ENCODE measurements at regions not wholly inside any gene's neighbourhood (a gene's known extent, or its start where the extent isn't known, plus 50 kb on each side); places are given as distances from the start of the nearest gene placed in this dataset.

DNA sequence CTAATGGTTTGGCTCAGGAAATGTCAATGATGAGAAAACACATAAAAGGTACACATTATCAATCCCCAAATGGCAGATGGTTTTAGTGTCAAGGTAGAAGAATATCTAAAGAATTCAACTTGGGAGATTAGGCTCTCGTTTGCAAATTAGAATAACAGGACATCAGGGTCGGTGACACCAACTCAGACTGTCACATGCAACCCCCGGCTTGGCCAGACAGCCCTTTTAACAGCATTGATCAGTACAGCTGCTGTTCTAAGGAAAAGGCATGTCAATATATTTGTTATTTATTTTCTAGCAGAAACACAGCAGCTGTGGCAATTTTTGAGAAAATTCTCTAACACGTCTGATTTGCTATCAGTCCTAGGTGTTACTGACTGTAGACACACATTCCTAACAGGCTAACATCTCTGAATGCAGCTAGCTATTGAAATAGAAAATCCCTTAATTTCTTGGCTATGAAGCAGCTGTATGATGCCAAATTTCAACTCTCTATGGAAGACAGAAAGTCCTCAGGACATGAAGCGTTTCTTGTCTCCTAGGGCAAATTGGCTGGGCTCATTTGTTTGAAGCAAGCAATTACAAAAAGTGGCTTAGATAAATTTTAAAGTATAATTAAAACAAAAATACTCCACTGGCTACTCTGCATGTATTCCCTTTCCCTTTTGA lies 269.0 kb upstream of the CXXC4 start:
- H3K9me3 Mint-ChIP-seq (ENCODE audit: unreplicated experiment) = no peaks in the 10 kb centered on the region
- POLR2A ChIA-PET = no interaction called here

DNA sequence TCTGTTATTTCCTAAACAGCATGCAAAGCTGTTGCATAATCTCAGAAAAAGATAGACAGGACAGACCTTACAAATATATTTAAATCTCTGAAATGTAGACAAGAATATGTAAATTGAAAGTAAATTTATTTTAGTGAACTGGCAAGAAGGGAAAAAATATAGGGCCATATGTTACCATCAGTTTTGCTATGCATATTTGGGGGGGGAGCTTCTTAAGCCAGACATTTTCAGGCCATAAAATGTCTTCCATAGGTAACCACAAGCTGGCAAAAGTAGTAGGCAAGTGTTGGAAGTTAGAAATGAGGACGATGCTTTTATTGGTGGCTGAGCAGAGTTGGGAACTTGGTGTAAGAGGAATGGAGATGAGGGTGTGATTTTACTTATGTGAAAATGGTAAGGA lies 272.0 kb upstream of the CXXC4 start:
- Histone ChIP-seq H3K9me3 (no peaks in the 10 kb centered on the region), H3K27me3 (replicated peaks; ENCODE audit: control insufficient read depth, insufficient read depth, low read length) (no peaks in the 10 kb centered on the region), H3K4me3 (ENCODE audit: low read depth, low read length) (no peak overlapping the region), H3K4me1 (no peaks in the 10 kb centered on the region), H3K36me3 (ENCODE audit: control insufficient read depth, insufficient read depth, low read length) (no peaks in the 10 kb centered on the region)
- BruUV-seq (replicated peaks) = no TSS peak
- TF ChIP-seq, protein P1, sequence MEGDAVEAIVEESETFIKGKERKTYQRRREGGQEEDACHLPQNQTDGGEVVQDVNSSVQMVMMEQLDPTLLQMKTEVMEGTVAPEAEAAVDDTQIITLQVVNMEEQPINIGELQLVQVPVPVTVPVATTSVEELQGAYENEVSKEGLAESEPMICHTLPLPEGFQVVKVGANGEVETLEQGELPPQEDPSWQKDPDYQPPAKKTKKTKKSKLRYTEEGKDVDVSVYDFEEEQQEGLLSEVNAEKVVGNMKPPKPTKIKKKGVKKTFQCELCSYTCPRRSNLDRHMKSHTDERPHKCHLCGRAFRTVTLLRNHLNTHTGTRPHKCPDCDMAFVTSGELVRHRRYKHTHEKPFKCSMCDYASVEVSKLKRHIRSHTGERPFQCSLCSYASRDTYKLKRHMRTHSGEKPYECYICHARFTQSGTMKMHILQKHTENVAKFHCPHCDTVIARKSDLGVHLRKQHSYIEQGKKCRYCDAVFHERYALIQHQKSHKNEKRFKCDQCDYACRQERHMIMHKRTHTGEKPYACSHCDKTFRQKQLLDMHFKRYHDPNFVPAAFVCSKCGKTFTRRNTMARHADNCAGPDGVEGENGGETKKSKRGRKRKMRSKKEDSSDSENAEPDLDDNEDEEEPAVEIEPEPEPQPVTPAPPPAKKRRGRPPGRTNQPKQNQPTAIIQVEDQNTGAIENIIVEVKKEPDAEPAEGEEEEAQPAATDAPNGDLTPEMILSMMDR (IDR thresholded peaks at IDR 0.05; ENCODE audit: insufficient read depth in 1 of 2, low read depth in 1 of 2, low read length in 1 of 2, severe bottlenecking in 1 of 2, unreplicated experiment in 1 of 2) = no peak
- H3K27me3 Mint-ChIP-seq (ENCODE audit: insufficient read depth, unreplicated experiment) = peaks cover 4% of the 10 kb centered on the region
- H3K4me3 Mint-ChIP-seq (ENCODE audit: unreplicated experiment) = no peak overlapping the region
- POLR2A ChIA-PET = no interaction called here
- no peaks in the 10 kb centered on the region for H3K9me3 Mint-ChIP-seq (ENCODE audit: unreplicated experiment)
- no peak overlapping the region for H3K27ac Mint-ChIP-seq (ENCODE audit: unreplicated experiment)
- no peaks in the 10 kb centered on the region for H3K4me1 Mint-ChIP-seq (ENCODE audit: low read depth, unreplicated experiment)
- DNase-seq = no peak
- CTCF ChIA-PET = no interaction called here
- intact Hi-C loops (cut with micrococcal nuclease; ENCODE audit: unreplicated experiment) = no loop called here
- H3K36me3 Mint-ChIP-seq (ENCODE audit: insufficient read depth, unreplicated experiment) = no peaks in the 10 kb centered on the region

More for the DNA sequence above, 269.0 kb upstream of the CXXC4 start:
- Mint-ChIP-seq H3K27me3 (ENCODE audit: insufficient read depth, unreplicated experiment) (peaks cover 4% of the 10 kb centered on the region), H3K36me3 (ENCODE audit: insufficient read depth, unreplicated experiment) (no peaks in the 10 kb centered on the region), H3K4me3 (ENCODE audit: unreplicated experiment) (no peak overlapping the region), H3K27ac (ENCODE audit: unreplicated experiment) (no peak overlapping the region), H3K4me1 (ENCODE audit: low read depth, unreplicated experiment) (no peaks in the 10 kb centered on the region)
- Histone ChIP-seq H3K4me1 (no peaks in the 10 kb centered on the region), H3K9me3 (no peaks in the 10 kb centered on the region), H3K27me3 (replicated peaks; ENCODE audit: control insufficient read depth, insufficient read depth, low read length) (no peaks in the 10 kb centered on the region), H3K4me3 (ENCODE audit: low read depth, low read length) (no peak overlapping the region), H3K36me3 (ENCODE audit: control insufficient read depth, insufficient read depth, low read length) (no peaks in the 10 kb centered on the region)
- no peak for DNase-seq
- no TSS peak for BruUV-seq (replicated peaks)
- TF ChIP-seq, protein P1 (IDR thresholded peaks at IDR 0.05; ENCODE audit: insufficient read depth in 1 of 2, low read depth in 1 of 2, low read length in 1 of 2, severe bottlenecking in 1 of 2, unreplicated experiment in 1 of 2) = no peak
- intact Hi-C loops (cut with micrococcal nuclease; ENCODE audit: unreplicated experiment) = no loop called here
- CTCF ChIA-PET = no interaction called here

DNA sequence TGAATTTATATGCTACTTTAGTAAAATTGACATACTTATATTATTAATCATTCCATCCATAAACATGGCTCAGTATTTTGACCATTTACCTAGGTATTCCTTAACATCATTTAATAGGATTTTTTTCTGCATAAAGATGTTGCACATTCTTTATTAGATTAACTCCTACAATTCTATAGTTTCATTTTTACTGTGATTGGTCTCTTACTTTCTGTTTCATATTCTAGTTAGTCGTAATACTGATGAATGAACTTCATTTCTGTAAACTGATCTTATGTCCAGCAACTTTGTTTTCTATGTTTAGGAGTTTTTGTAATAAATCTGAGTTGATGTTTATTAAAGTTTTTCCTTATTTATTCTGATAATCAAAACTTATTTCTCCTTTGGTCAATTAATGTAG lies 278.2 kb upstream of the CXXC4 start:
- Histone ChIP-seq H3K4me3 (ENCODE audit: low read depth, low read length) (no peak overlapping the region), H3K4me1 (no peaks in the 10 kb centered on the region), H3K9me3 (no peaks in the 10 kb centered on the region), H3K36me3 (ENCODE audit: control insufficient read depth, insufficient read depth, low read length) (no peaks in the 10 kb centered on the region), H3K27me3 (replicated peaks; ENCODE audit: control insufficient read depth, insufficient read depth, low read length) (no peaks in the 10 kb centered on the region)
- intact Hi-C loops (cut with micrococcal nuclease; ENCODE audit: unreplicated experiment) = no loop called here
- Mint-ChIP-seq H3K4me3 (ENCODE audit: unreplicated experiment) (no peak overlapping the region), H3K9me3 (ENCODE audit: unreplicated experiment) (no peaks in the 10 kb centered on the region), H3K4me1 (ENCODE audit: low read depth, unreplicated experiment) (no peaks in the 10 kb centered on the region), H3K27ac (ENCODE audit: unreplicated experiment) (no peak overlapping the region), H3K27me3 (ENCODE audit: insufficient read depth, unreplicated experiment) (no peaks in the 10 kb centered on the region), H3K36me3 (ENCODE audit: insufficient read depth, unreplicated experiment) (no peaks in the 10 kb centered on the region)
- POLR2A ChIA-PET = no interaction called here
- CTCF ChIA-PET = no interaction called here
- TF ChIP-seq, protein P1 (IDR thresholded peaks at IDR 0.05; ENCODE audit: insufficient read depth in 1 of 2, low read depth in 1 of 2, low read length in 1 of 2, severe bottlenecking in 1 of 2, unreplicated experiment in 1 of 2) = no peak
- DNase-seq = no peak
- BruUV-seq (replicated peaks) = no TSS peak

Data from Caco-2 (cell line).